ENCODE measurements at regions not wholly inside any gene's neighbourhood (a gene's known extent, or its start where the extent isn't known, plus 50 kb on each side); places are given as distances from the start of the nearest gene placed in this dataset.
"Not testable (repeated sequence)": the region's sequence is repeated elsewhere in the genome, so short reads cannot be mapped to it uniquely, and the experiment has no call there.

GRCh38 chr7:3094701-3095445, 51.2 kb upstream of the CARD11 start:
- no peak for DNase-seq

GRCh38 chr7:3097734-3098133, 54.1 kb upstream of the CARD11 start:
- no peak for DNase-seq

GRCh38 chr7:3102159-3102558, 58.5 kb upstream of the CARD11 start:
- DNase-seq, result no peak

- no peak for DNase-seq
Measured at GRCh38 chr7:3103614-3104398, 60.1 kb upstream of the CARD11 start.

- DNase-seq, result no peak
Measured at GRCh38 chr7:3105856-3106255, 62.2 kb upstream of the CARD11 start.

- no peak for DNase-seq
Measured at GRCh38 chr7:3106361-3106826, 62.7 kb upstream of the CARD11 start.

- DNase-seq, result no peak
Measured at GRCh38 chr7:3107228-3107763, 63.6 kb upstream of the CARD11 start.

- DNase-seq, result no peak
Measured at GRCh38 chr7:3107889-3108570, 64.4 kb upstream of the CARD11 start.

GRCh38 chr7:3109311-3109915, 65.7 kb upstream of the CARD11 start:
- DNase-seq, result no peak

GRCh38 chr7:3112479-3113134, 68.9 kb upstream of the CARD11 start:
- DNase-seq, result peak; percentile 15

GRCh38 chr7:3114917-3115316, 71.2 kb upstream of the CARD11 start:
- no peak for DNase-seq

GRCh38 chr7:3117081-3117480, 73.4 kb upstream of the CARD11 start:
- DNase-seq, result no peak

- no peak for DNase-seq
Measured at GRCh38 chr7:3117488-3118231, 74.0 kb upstream of the CARD11 start.

GRCh38 chr7:3119352-3119927, 75.8 kb upstream of the CARD11 start:
- DNase-seq, result not testable (repeated sequence)

- no peak for DNase-seq
Measured at GRCh38 chr7:3119963-3120362, 76.3 kb upstream of the CARD11 start.

- DNase-seq, result no peak
Measured at GRCh38 chr7:3120513-3120912, 76.8 kb upstream of the CARD11 start.

- DNase-seq, result no peak
Measured at GRCh38 chr7:3128857-3129490, 85.3 kb upstream of the CARD11 start.

GRCh38 chr7:3133811-3134385, 90.2 kb upstream of the CARD11 start:
- DNase-seq, result no peak

- DNase-seq, result no peak
Measured at GRCh38 chr7:3134745-3135144, 91.1 kb upstream of the CARD11 start.

- no peak for DNase-seq
Measured at GRCh38 chr7:3135626-3136025, 92.0 kb upstream of the CARD11 start.
